Right cardiac atrium (tissue), 5 donors: ENCODE measurements at regions not wholly inside any gene's neighbourhood (a gene's known extent, or its start where the extent isn't known, plus 50 kb on each side); places are given as distances from the start of the nearest gene placed in this dataset.

Experiments used
- ATAC-seq, 2 donors: fragments of 200-7000 bp; cut with Tn5 transposase; one replicate each; pipeline versions ENCODE4 v1.8.0 to v1.9.1; 2020; ENCODE audit warnings: moderate library complexity in 2 of 2, mild to moderate bottlenecking in 1 of 2
- DNase-seq, 3 donors: peaks; one replicate each; pipeline ENCODE4 v3.0.0-alpha.2; 2020
- H3K27ac ChIP-seq: one replicate; pipeline ENCODE4 v1.5.1; 2013; ENCODE audit warnings: mild to moderate bottlenecking, low read length, control low read depth, moderate library complexity
- H3K27me3 ChIP-seq: one replicate; pipeline ENCODE4 v1.6.1; 2013; ENCODE audit not compliant: control insufficient read depth, insufficient read depth
- H3K4me1 ChIP-seq: one replicate; pipeline ENCODE4 v1.6.1; 2013; ENCODE audit warnings: low read length; ENCODE audit not compliant: control insufficient read depth, insufficient read depth
- H3K4me3 ChIP-seq: one replicate; pipeline ENCODE4 v1.5.1; 2013; ENCODE audit warnings: low read length, control low read depth
- H3K9me3 ChIP-seq: one replicate; pipeline ENCODE4 v1.6.1; 2013; ENCODE audit warnings: low read length; ENCODE audit not compliant: control insufficient read depth
- WGBS: extraction: QIAGEN DNeasy Blood & Tissue Kit; methylation state at CpG from one replicate; pipeline ENCODE4 v1.1.7; 2013; 5-methylcytosine and 5-hydroxymethylcytosine counted together
- intact Hi-C, 4 donors: fragments of 100-400 bp; cut with DNase I; formaldehyde crosslinking; loops; one replicate each; pipeline versions ENCODE4 v1.11.0 to v1.14.0; 2022 to 2023
- donor health status: healthy with polysubstance abuse.
- donor health status: DM: no; HTN: yes; CAD: no.
- donor health status: DM: no; HTN: no; CAD: no.
- donor health status: DM: no; HTN: yes; CAD: no; lungs with severe emphysema.
- donor health status: DM: yes; HTN: yes; CAD: no.

DNA sequence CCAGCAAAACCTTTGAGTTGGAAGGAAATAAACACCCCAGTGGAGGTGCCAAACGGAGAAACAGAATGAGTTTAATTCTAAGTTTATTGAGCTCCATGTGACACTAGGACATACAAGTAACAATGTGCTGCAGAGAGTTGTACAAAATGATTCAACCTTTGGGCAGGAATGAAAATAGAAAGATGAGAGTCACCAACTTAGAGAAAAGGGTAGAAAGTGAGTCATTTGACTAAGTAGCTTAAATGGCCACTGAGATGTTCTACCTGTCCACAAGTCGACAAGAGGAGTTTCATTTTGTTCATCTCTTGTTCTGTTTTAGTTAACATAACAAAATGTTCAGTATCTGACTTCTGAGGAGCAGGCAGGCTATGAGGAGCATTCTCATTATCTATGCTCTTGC lies 284.7 kb downstream of the NR2F1-AS1 start:
- 74% methylated on average over 2 of the region's 2 CpGs for WGBS
- no peak overlapping the region for H3K4me3 ChIP-seq
- no peaks in the 10 kb centered on the region for H3K9me3 ChIP-seq
- H3K4me1 ChIP-seq, result no peaks in the 10 kb centered on the region
- no peak overlapping the region for H3K27ac ChIP-seq
- no peak for ATAC-seq
- H3K27me3 ChIP-seq, result no peaks in the 10 kb centered on the region
- no peak for DNase-seq
- intact Hi-C loops, result no loop called here

DNA sequence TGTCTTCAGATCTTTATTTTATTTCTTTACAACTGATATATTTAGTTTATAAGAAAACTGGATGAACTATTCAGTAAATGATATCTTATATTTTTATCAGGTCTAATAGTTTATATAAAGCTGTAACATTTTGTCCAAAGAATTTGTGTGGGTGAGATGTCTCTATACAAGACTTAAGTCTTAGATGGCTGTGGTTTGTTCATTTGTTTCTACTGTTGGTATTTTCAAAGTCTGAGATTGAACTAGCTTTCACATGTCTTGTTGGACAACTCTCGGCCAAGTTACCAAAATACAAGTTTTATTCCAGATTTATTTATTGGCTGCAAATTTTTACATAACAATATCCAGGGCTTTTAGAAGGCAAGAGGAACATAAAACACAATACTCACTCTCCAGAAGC lies 286.0 kb downstream of the NR2F1-AS1 start:
- no peaks in the 10 kb centered on the region for H3K9me3 ChIP-seq
- no peaks in the 10 kb centered on the region for H3K4me1 ChIP-seq
- ATAC-seq (no peak), DNase-seq (no peak)
- intact Hi-C loops, result no loop called here
- H3K27me3 ChIP-seq, result no peaks in the 10 kb centered on the region
- WGBS, result 93% methylated on average over 1 of the region's 1 CpG
- H3K27ac ChIP-seq, result no peak overlapping the region
- H3K4me3 ChIP-seq, result no peak overlapping the region

DNA sequence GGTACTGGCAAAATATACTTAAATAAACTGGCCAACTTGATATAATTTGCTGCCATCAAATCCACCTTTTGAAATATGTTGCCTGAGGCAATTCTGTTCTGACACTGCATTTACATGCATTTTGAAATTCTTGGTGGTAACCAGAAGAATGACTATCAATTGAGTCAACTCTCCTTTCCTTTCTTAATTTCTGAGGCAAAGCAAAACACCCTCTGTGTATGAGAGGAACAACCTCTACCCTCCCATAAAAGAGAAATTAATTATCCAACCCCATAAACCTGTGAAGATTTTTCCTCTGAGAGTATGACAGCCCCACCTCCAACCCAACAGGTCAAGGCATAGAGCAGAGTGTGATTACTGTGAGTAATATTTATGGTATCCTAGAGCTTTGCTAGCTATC lies 286.8 kb downstream of the NR2F1-AS1 start:
- Histone ChIP-seq H3K27me3 (no peaks in the 10 kb centered on the region), H3K9me3 (no peaks in the 10 kb centered on the region), H3K4me1 (no peaks in the 10 kb centered on the region), H3K27ac (no peak overlapping the region), H3K4me3 (no peak overlapping the region)
- intact Hi-C loops, result no loop called here
- no peak for DNase-seq
- no peak for ATAC-seq

DNA sequence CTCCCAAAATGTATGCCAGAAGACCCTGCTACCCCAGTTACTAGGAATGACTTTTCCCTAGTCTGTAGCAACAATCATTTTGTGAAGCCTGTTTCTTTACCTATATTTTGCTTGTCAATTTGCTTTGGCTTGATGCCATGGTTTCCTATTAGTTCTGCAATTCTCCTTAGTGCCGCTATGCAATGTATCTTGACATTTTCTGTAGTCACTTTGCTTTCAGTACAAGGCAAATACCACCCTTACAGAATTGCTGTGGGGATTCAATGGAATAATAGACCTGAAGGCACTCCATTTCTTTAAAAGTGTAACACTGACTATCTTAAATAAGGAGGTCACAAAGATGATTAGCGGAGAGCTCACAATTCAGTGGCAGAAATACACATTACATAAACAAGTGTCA lies 291.1 kb downstream of the NR2F1-AS1 start:
- DNase-seq (no peak), ATAC-seq (no peak)
- WGBS, result 90% methylated on average over 2 of the region's 2 CpGs
- Histone ChIP-seq H3K4me3 (no peak overlapping the region), H3K27me3 (no peaks in the 10 kb centered on the region), H3K4me1 (no peaks in the 10 kb centered on the region), H3K9me3 (no peaks in the 10 kb centered on the region), H3K27ac (no peak overlapping the region)
- intact Hi-C loops, result no loop called here

DNA sequence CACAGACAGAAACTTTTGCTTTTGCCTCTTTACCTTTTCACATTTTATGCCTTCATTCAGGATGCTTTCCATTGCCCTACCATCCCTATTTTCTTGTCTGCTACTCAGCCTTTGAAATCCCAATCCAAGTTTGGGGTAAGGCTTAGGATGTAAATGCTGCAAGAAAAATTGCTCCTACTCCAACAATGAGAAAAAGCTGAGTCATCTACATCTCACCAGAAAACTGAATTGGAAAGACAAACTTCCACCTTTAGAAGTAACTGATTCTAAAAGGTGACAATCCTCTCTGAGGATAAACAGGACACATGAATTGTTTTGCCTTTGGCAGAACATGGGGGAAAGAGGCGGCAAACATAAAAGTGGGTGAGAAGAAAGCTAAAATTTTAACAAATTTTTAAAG lies 295.6 kb downstream of the NR2F1-AS1 start:
- Histone ChIP-seq H3K4me3 (no peak overlapping the region), H3K9me3 (no peaks in the 10 kb centered on the region), H3K27me3 (no peaks in the 10 kb centered on the region), H3K27ac (no peak overlapping the region), H3K4me1 (peaks cover 2% of the 10 kb centered on the region)
- 98% methylated on average over 1 of the region's 1 CpG for WGBS
- no peak for ATAC-seq
- no peak for DNase-seq
- intact Hi-C loops, result no loop called here

DNA sequence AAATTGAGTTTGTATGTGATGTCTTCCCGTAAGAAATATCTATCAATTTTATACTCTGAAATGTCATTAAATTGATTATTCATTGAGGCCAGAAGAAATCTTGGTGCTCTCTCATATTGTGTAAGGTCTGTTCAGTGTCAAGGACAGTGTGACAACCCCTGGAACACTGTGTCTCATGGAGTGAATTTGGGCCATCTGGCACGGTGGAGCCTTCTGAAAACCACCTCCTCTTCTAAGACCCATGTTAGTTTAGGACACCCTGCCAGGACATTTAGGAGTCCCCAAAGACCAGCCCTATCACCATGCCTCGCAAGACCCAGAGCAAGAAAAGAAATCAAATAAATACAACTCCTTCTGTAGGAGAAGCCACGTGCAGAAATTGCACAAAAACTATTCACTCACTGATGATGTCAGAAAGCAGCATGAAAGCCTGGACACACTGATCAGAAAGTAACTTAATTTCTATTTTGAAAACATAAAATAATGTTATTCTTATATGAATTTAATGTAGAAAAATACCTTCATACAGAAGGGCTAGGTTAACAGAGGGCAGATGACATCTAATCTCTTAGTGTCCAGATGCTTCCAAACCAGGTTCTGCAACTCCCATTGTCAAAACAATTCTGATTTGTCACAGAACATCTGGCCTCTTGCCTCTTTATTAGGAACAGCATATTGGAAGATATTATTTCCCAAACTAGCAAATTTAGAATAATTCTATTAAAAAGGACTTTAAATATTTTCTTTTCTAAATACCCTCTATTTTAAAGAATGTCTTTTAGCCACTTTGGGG lies 298.8 kb downstream of the NR2F1-AS1 start:
- Histone ChIP-seq H3K27me3 (no peaks in the 10 kb centered on the region), H3K4me1 (peaks cover 2% of the 10 kb centered on the region), H3K9me3 (no peaks in the 10 kb centered on the region), H3K4me3 (no peak overlapping the region), H3K27ac (no peak overlapping the region)
- DNase-seq (peak in 2 of 3 donors; percentile 47 to 76), ATAC-seq (peak; percentile 79 to 96)
- 55% methylated on average over 4 of the region's 4 CpGs for WGBS
- intact Hi-C loops, result no loop called here

DNA sequence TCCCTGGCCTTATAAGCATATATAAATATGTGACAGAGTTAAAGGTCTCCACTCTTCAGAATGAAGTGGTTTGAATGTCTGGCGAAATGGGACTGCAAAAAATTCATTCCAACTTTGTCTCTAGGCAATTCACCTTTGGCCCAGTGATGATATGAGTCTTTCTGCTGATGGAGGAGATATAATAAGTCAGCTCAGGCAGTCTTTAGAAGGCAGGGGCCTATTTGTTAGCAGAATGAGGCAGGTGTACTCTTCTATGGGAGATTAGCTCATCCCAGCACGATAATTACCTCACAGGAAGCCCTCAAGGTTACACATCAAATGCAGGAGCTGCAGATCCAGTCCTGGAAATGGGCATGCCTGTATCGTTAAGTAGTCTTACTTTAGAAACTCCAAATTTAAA lies 300.5 kb downstream of the NR2F1-AS1 start:
- DNase-seq (no peak), ATAC-seq (no peak)
- intact Hi-C loops, result no loop called here
- H3K4me1 ChIP-seq, result peaks cover 2% of the 10 kb centered on the region
- WGBS, result 64% methylated on average over 3 of the region's 3 CpGs
- no peaks in the 10 kb centered on the region for H3K9me3 ChIP-seq
- H3K4me3 ChIP-seq, result no peak overlapping the region
- no peak overlapping the region for H3K27ac ChIP-seq
- H3K27me3 ChIP-seq, result no peaks in the 10 kb centered on the region

DNA sequence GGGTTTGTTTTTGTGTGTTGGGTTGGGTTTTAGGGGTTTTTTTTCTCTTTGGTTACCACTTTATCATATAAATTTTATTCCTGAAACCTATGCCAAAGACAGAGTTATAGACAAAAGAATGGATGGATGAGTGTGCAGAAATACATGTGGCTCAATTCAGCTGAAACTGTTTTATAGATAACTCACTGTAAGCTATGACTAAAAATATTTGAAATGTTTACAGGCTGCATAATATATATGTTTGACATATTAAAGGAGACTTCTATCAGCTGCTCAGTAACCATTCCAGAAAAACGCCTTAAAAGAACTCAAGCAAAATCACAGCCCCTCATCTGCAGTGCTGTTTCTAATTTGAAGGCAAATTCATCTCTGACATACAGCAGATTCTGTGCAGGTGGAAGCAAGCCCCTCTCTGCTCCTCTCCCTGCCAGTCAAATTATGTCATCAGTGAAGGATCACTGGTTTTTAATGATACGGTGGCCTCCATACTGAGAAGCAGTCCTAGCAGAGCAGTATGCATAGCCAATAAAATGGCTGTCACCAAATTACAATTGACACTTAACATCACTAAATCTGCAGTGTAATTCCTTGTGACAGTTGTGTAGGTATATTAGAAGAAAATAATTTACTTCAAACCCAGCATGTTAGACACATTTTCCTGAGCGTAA lies 301.6 kb downstream of the NR2F1-AS1 start:
- Histone ChIP-seq H3K4me3 (no peak overlapping the region), H3K27me3 (no peaks in the 10 kb centered on the region), H3K27ac (no peak overlapping the region), H3K9me3 (no peaks in the 10 kb centered on the region), H3K4me1 (peaks cover 2% of the 10 kb centered on the region)
- DNase-seq, result no peak
- ATAC-seq, result no peak
- intact Hi-C loops, result no loop called here
- 86% methylated on average over 3 of the region's 3 CpGs for WGBS

DNA sequence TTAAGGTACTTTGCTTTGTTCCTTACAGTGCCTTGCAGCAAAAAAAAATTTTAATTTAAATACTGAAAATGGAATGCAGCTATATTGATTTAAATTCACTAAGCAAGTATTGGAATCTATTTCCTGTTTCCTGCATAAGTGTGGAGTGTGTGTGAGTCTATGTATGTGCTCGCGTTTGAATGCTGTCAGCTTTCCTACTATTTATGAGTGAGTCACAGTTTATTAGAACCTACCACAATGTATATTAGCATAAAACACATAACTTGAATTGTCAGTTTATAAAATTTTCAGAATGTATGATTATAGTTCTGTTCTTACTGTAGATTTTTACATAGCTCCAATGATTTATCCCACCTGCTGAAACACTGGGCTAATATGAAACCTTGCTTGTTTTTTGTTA lies 302.1 kb downstream of the NR2F1-AS1 start:
- ATAC-seq (no peak), DNase-seq (no peak)
- H3K4me3 ChIP-seq, result no peak overlapping the region
- H3K9me3 ChIP-seq, result no peaks in the 10 kb centered on the region
- 60% methylated on average over 2 of the region's 2 CpGs for WGBS
- no peak overlapping the region for H3K27ac ChIP-seq
- H3K27me3 ChIP-seq, result no peaks in the 10 kb centered on the region
- intact Hi-C loops, result no loop called here
- H3K4me1 ChIP-seq, result peaks cover 2% of the 10 kb centered on the region

DNA sequence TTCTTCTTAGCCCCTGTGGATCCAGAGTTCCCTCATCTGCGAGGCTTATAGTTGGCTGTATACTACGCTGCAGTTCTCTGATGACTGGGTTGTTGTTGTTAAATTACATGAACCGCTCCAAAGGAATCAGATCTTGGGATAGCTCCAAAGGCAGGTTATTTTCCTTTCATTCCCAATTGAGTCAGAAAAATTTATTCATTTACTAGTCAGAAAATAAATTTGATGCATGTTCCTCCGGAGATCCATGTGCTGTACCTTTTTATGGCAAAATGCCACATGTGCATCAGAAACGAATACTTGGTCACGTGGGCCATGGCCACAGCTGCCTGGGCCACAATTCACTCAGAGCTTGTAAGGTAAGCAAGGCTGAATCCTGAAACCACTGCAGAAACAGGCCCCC lies 304.0 kb downstream of the NR2F1-AS1 start:
- 92% methylated on average over 6 of the region's 6 CpGs for WGBS
- Histone ChIP-seq H3K4me3 (no peak overlapping the region), H3K4me1 (peaks cover under 1% of the 10 kb centered on the region), H3K9me3 (no peaks in the 10 kb centered on the region), H3K27ac (no peak overlapping the region), H3K27me3 (no peaks in the 10 kb centered on the region)
- intact Hi-C loops, result no loop called here
- ATAC-seq (no peak), DNase-seq (no peak)

DNA sequence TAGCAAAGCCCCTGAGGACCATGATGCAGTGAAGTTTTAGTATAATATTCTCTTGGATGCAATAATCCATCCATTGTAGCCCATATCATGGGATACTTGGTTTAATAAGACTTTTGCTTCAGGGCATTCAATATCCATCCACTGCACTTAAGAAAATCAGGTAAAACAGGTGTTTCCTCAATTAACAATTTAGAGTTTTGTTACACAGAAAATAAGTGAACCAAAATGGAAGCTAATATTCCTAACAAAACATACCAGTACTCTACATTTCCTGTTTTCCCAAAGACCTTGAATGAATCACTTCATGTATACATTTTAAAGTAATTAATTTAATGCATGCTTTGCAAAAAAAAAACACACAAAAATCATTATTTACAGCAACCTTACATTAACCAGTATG lies 305.6 kb downstream of the NR2F1-AS1 start:
- Histone ChIP-seq H3K27ac (no peak overlapping the region), H3K9me3 (no peaks in the 10 kb centered on the region), H3K27me3 (no peaks in the 10 kb centered on the region), H3K4me1 (no peaks in the 10 kb centered on the region), H3K4me3 (no peak overlapping the region)
- ATAC-seq, result no peak
- intact Hi-C loops, result no loop called here
- DNase-seq, result no peak
